ENCODE measurements at regions not wholly inside any gene's neighbourhood (a gene's known extent, or its start where the extent isn't known, plus 50 kb on each side); places are given as distances from the start of the nearest gene placed in this dataset.
A peak's percentile ranks its signal among the peaks of the same experiment; 100 is the strongest.

- peak; percentile 24 for DNase-seq
- Mint-ChIP-seq H3K27me3 (peaks cover 3% of the 10 kb centered on the region), H3K4me3 (no peak overlapping the region), H3K9me3 (no peaks in the 10 kb centered on the region), H3K36me3 (ENCODE audit: low read depth) (no peaks in the 10 kb centered on the region), H3K4me1 (no peaks in the 10 kb centered on the region), H3K27ac (no peak overlapping the region)
- intact Hi-C loops (cut with micrococcal nuclease) = no loop called here
These were observed 177.3 kb downstream of the EMP1 start for GRCh38 chr12:13373803-13374202.

- H3K4me3 Mint-ChIP-seq = no peak overlapping the region
- H3K9me3 Mint-ChIP-seq = no peaks in the 10 kb centered on the region
- no peaks in the 10 kb centered on the region for H3K36me3 Mint-ChIP-seq (ENCODE audit: low read depth)
- intact Hi-C loops (cut with micrococcal nuclease) = no loop called here
- H3K27me3 Mint-ChIP-seq = peaks cover 3% of the 10 kb centered on the region
- no peaks in the 10 kb centered on the region for H3K4me1 Mint-ChIP-seq
- DNase-seq = peak; percentile 23
- H3K27ac Mint-ChIP-seq = no peak overlapping the region
These were observed 176.6 kb downstream of the EMP1 start for GRCh38 chr12:13373131-13373530.

GRCh38 chr12:13372386-13372785 lies 175.9 kb downstream of the EMP1 start:
- Mint-ChIP-seq H3K27me3 (peaks cover 3% of the 10 kb centered on the region), H3K27ac (no peak overlapping the region), H3K36me3 (ENCODE audit: low read depth) (no peaks in the 10 kb centered on the region), H3K4me1 (no peaks in the 10 kb centered on the region), H3K9me3 (no peaks in the 10 kb centered on the region), H3K4me3 (no peak overlapping the region)
- no peak for DNase-seq
- intact Hi-C loops (cut with micrococcal nuclease) = no loop called here

GRCh38 chr12:13371797-13372196 lies 175.3 kb downstream of the EMP1 start:
- no peaks in the 10 kb centered on the region for H3K4me1 Mint-ChIP-seq
- intact Hi-C loops (cut with micrococcal nuclease) = no loop called here
- H3K27me3 Mint-ChIP-seq = peaks cover 3% of the 10 kb centered on the region
- no peak overlapping the region for H3K4me3 Mint-ChIP-seq
- no peak for DNase-seq
- no peak overlapping the region for H3K27ac Mint-ChIP-seq
- no peaks in the 10 kb centered on the region for H3K9me3 Mint-ChIP-seq
- no peaks in the 10 kb centered on the region for H3K36me3 Mint-ChIP-seq (ENCODE audit: low read depth)

GRCh38 chr12:13371367-13371766 lies 174.8 kb downstream of the EMP1 start:
- H3K27me3 Mint-ChIP-seq = peaks cover 3% of the 10 kb centered on the region
- no peaks in the 10 kb centered on the region for H3K9me3 Mint-ChIP-seq
- no peaks in the 10 kb centered on the region for H3K4me1 Mint-ChIP-seq
- DNase-seq = peak; percentile 28
- H3K27ac Mint-ChIP-seq = no peak overlapping the region
- H3K36me3 Mint-ChIP-seq (ENCODE audit: low read depth) = no peaks in the 10 kb centered on the region
- intact Hi-C loops (cut with micrococcal nuclease) = no loop called here
- no peak overlapping the region for H3K4me3 Mint-ChIP-seq

- Mint-ChIP-seq H3K27ac (no peak overlapping the region), H3K4me1 (no peaks in the 10 kb centered on the region), H3K4me3 (no peak overlapping the region), H3K9me3 (no peaks in the 10 kb centered on the region), H3K27me3 (peaks cover 3% of the 10 kb centered on the region), H3K36me3 (ENCODE audit: low read depth) (no peaks in the 10 kb centered on the region)
- no peak for DNase-seq
- intact Hi-C loops (cut with micrococcal nuclease) = no loop called here
These were observed 173.0 kb downstream of the EMP1 start for GRCh38 chr12:13369474-13370056.

GRCh38 chr12:13368971-13369370 lies 172.4 kb downstream of the EMP1 start:
- Mint-ChIP-seq H3K9me3 (no peaks in the 10 kb centered on the region), H3K27me3 (peaks cover 3% of the 10 kb centered on the region), H3K4me1 (no peaks in the 10 kb centered on the region), H3K4me3 (no peak overlapping the region), H3K27ac (no peak overlapping the region), H3K36me3 (ENCODE audit: low read depth) (no peaks in the 10 kb centered on the region)
- intact Hi-C loops (cut with micrococcal nuclease) = no loop called here
- no peak for DNase-seq

- no peak overlapping the region for H3K4me3 Mint-ChIP-seq
- no peaks in the 10 kb centered on the region for H3K4me1 Mint-ChIP-seq
- no peaks in the 10 kb centered on the region for H3K36me3 Mint-ChIP-seq (ENCODE audit: low read depth)
- no peak overlapping the region for H3K27ac Mint-ChIP-seq
- DNase-seq = no peak
- H3K27me3 Mint-ChIP-seq = peaks cover 3% of the 10 kb centered on the region
- intact Hi-C loops (cut with micrococcal nuclease) = no loop called here
- no peaks in the 10 kb centered on the region for H3K9me3 Mint-ChIP-seq
These were observed 171.9 kb downstream of the EMP1 start for GRCh38 chr12:13368431-13368830.

GRCh38 chr12:13367973-13368372 lies 171.4 kb downstream of the EMP1 start:
- Mint-ChIP-seq H3K9me3 (no peaks in the 10 kb centered on the region), H3K4me3 (no peak overlapping the region), H3K36me3 (ENCODE audit: low read depth) (no peaks in the 10 kb centered on the region), H3K27ac (no peak overlapping the region), H3K27me3 (peaks cover 3% of the 10 kb centered on the region), H3K4me1 (no peaks in the 10 kb centered on the region)
- intact Hi-C loops (cut with micrococcal nuclease) = no loop called here
- DNase-seq = no peak

- no peak overlapping the region for H3K27ac Mint-ChIP-seq
- peaks cover 12% of the 10 kb centered on the region for H3K27me3 Mint-ChIP-seq
- intact Hi-C loops (cut with micrococcal nuclease) = no loop called here
- no peaks in the 10 kb centered on the region for H3K36me3 Mint-ChIP-seq (ENCODE audit: low read depth)
- no peak overlapping the region for H3K4me3 Mint-ChIP-seq
- no peak for DNase-seq
- no peaks in the 10 kb centered on the region for H3K9me3 Mint-ChIP-seq
- H3K4me1 Mint-ChIP-seq = no peaks in the 10 kb centered on the region
These were observed 169.3 kb downstream of the EMP1 start for GRCh38 chr12:13365748-13366366.

- intact Hi-C loops (cut with micrococcal nuclease) = loop anchor here (5.0 kb wide), 1 partner anchor 170 kb away; no protein-coding TSS in a partner anchor
- no peak overlapping the region for H3K4me3 Mint-ChIP-seq
- no peaks in the 10 kb centered on the region for H3K36me3 Mint-ChIP-seq (ENCODE audit: low read depth)
- H3K4me1 Mint-ChIP-seq = no peaks in the 10 kb centered on the region
- no peak overlapping the region for H3K27ac Mint-ChIP-seq
- H3K27me3 Mint-ChIP-seq = peaks cover 28% of the 10 kb centered on the region
- H3K9me3 Mint-ChIP-seq = no peaks in the 10 kb centered on the region
- DNase-seq = peak; percentile 74
These were observed 165.8 kb downstream of the EMP1 start for GRCh38 chr12:13362260-13362841.

GRCh38 chr12:13359636-13360035 lies 163.1 kb downstream of the EMP1 start:
- peaks cover 30% of the 10 kb centered on the region for H3K27me3 Mint-ChIP-seq
- no peak overlapping the region for H3K27ac Mint-ChIP-seq
- no peaks in the 10 kb centered on the region for H3K36me3 Mint-ChIP-seq (ENCODE audit: low read depth)
- no peaks in the 10 kb centered on the region for H3K4me1 Mint-ChIP-seq
- intact Hi-C loops (cut with micrococcal nuclease) = loop anchor here (5.0 kb wide), 1 partner anchor 173 kb away; no protein-coding TSS in a partner anchor
- no peak overlapping the region for H3K4me3 Mint-ChIP-seq
- DNase-seq = no peak
- no peaks in the 10 kb centered on the region for H3K9me3 Mint-ChIP-seq

- DNase-seq = no peak
- H3K4me1 Mint-ChIP-seq = no peaks in the 10 kb centered on the region
- H3K9me3 Mint-ChIP-seq = no peaks in the 10 kb centered on the region
- no peak overlapping the region for H3K27ac Mint-ChIP-seq
- intact Hi-C loops (cut with micrococcal nuclease) = no loop called here
- H3K27me3 Mint-ChIP-seq = peaks cover 30% of the 10 kb centered on the region
- H3K36me3 Mint-ChIP-seq (ENCODE audit: low read depth) = no peaks in the 10 kb centered on the region
- no peak overlapping the region for H3K4me3 Mint-ChIP-seq
These were observed 161.9 kb downstream of the EMP1 start for GRCh38 chr12:13358391-13358905.

- H3K4me3 Mint-ChIP-seq = no peak overlapping the region
- H3K9me3 Mint-ChIP-seq = peaks cover 4% of the 10 kb centered on the region
- no peaks in the 10 kb centered on the region for H3K36me3 Mint-ChIP-seq (ENCODE audit: low read depth)
- H3K4me1 Mint-ChIP-seq = peaks cover 4% of the 10 kb centered on the region
- H3K27ac Mint-ChIP-seq = no peak overlapping the region
- peaks cover 23% of the 10 kb centered on the region for H3K27me3 Mint-ChIP-seq
- DNase-seq = no peak
- intact Hi-C loops (cut with micrococcal nuclease) = no loop called here
These were observed 154.4 kb downstream of the EMP1 start for GRCh38 chr12:13350946-13351345.

Data from activated CD4-positive, alpha-beta T cell treated with anti-CD3 and anti-CD28 coated beads, Interleukin-2, amount 10 ng/mL, durations not matched to agents 24 days and 14 days (primary cell).